H1 (cell line): ENCODE measurements at regions not wholly inside any gene's neighbourhood (a gene's known extent, or its start where the extent isn't known, plus 50 kb on each side); places are given as distances from the start of the nearest gene placed in this dataset.

Experiments
- CTCF ChIA-PET: fragments of 300-600 bp; sonication (Branson Sonifier 250); formaldehyde crosslinking; loops from one replicate; lab custom pipeline; 2021; ENCODE audit not compliant: partially characterized antibody; lab: Charles Lee
- POLR2A ChIA-PET: fragments of 300-600 bp; sonication (Branson Sonifier 250); formaldehyde crosslinking; loops from one replicate; lab custom pipeline; 2021; ENCODE audit warnings: inconsistent platforms; ENCODE audit not compliant: partially characterized antibody; lab: Charles Lee
- DNase-seq, 2 experiments: peaks; one replicate each; pipeline versions ENCODE4 v3.0.0 to v3.0.0-alpha.2; 2010 to 2022; ENCODE audit warnings: low spot score in 2 of 2, low read depth in 1 of 2, mixed read lengths in 1 of 2
- FAIRE-seq: peaks from 2 replicates; lab custom pipeline; 2011; peaks lifted over from hg19 to GRCh38; lab: Jason Lieb, UNC
- H2AFZ ChIP-seq: 2 replicates; pipeline ENCODE4 v1.8.1; 2012; ENCODE audit warnings: low read length, inconsistent platforms
- H2AK5ac ChIP-seq: 2 replicates; pipeline ENCODE4 v1.6.1; 2013; ENCODE audit warnings: low read depth, low read length
- H2BK120ac ChIP-seq: replicated peaks from 2 replicates; pipeline ENCODE3; 2013; ENCODE audit warnings: low read depth, low read length, inconsistent platforms
- H2BK12ac ChIP-seq: 2 replicates; pipeline ENCODE4 v1.6.1; 2013; ENCODE audit warnings: low read depth, low read length
- H2BK15ac ChIP-seq: 2 replicates; pipeline ENCODE4 v1.6.1; 2013; ENCODE audit warnings: low read length
- H2BK20ac ChIP-seq: 2 replicates; pipeline ENCODE4 v1.6.1; 2013; ENCODE audit warnings: low read length
- H2BK5ac ChIP-seq: 2 replicates; pipeline ENCODE4 v1.6.1; 2013; ENCODE audit warnings: low read depth, low read length
- H3K14ac ChIP-seq: 2 replicates; pipeline ENCODE4 v1.6.1; 2013; ENCODE audit warnings: inconsistent platforms; ENCODE audit not compliant: insufficient read length
- H3K18ac ChIP-seq: 2 replicates; pipeline ENCODE4 v1.6.1; 2013; ENCODE audit warnings: low read length; ENCODE audit errors: extremely low read depth
- H3K23ac ChIP-seq: 2 replicates; pipeline ENCODE4 v1.6.1; 2013; ENCODE audit warnings: inconsistent platforms; ENCODE audit not compliant: insufficient read length
- H3K23me2 ChIP-seq: 2 replicates; pipeline ENCODE4 v1.6.1; 2013; ENCODE audit warnings: low read depth, low read length
- H3K27ac ChIP-seq: 2 replicates; pipeline ENCODE4 v1.6.1; 2011; ENCODE audit warnings: low read depth, low read length, inconsistent platforms
- H3K27me3 ChIP-seq, 4 experiments: replicated peaks in 1 of 4; 1 replicate in 1 of 4; 2 replicates in 3 of 4; pipeline versions ENCODE4 v1.6.1 to v1.8.1; 2011 to 2013; ENCODE audit warnings: low read length in 3 of 4, mild to moderate bottlenecking in 3 of 4, inconsistent platforms in 2 of 4, mixed read lengths in 2 of 4, moderate library complexity in 1 of 4; ENCODE audit not compliant: control insufficient read depth in 3 of 4, insufficient read depth in 3 of 4; ENCODE audit errors: extremely low read depth in 1 of 4
- H3K36me3 ChIP-seq, 4 experiments: 2 replicates each; pipeline versions ENCODE4 v1.6.1 to v1.8.1; 2011 to 2013; ENCODE audit warnings: mild to moderate bottlenecking in 4 of 4, low read length in 3 of 4, moderate library complexity in 2 of 4, control low read depth in 1 of 4, inconsistent platforms in 1 of 4; ENCODE audit not compliant: insufficient read depth in 4 of 4, control insufficient read depth in 2 of 4
- H3K4ac ChIP-seq: replicated peaks from 2 replicates; pipeline ENCODE3; 2013; ENCODE audit warnings: low read length, low read depth, mixed read lengths, inconsistent platforms; ENCODE audit not compliant: insufficient read length
- H3K4me1 ChIP-seq, 4 experiments: replicated peaks in 1 of 4; 1 replicate in 1 of 4; 2 replicates in 3 of 4; pipeline versions ENCODE4 v1.6.1 to v1.8.1; 2011 to 2013; ENCODE audit warnings: low read length in 3 of 4, inconsistent platforms in 2 of 4, mixed read lengths in 1 of 4; ENCODE audit not compliant: insufficient read depth in 4 of 4, control insufficient read depth in 3 of 4
- H3K4me2 ChIP-seq, 2 experiments: 2 replicates each; pipeline versions ENCODE4 v1.6.1 to v1.8.1; 2011 to 2013; ENCODE audit warnings: low read depth in 2 of 2, low read length in 2 of 2, control low read depth in 1 of 2, inconsistent platforms in 1 of 2, mild to moderate bottlenecking in 1 of 2; ENCODE audit not compliant: insufficient read depth in 1 of 2
- H3K4me3 ChIP-seq, 4 experiments: fragments of 200-600, 300-600 bp in 1 of 4; sonication (generic), shearing (Covaris generic), sonication (Bioruptor Twin) in 1 of 4; 2 replicates each; pipeline versions ENCODE4 v1.5.1 to v1.8.1; 2011 to 2016; ENCODE audit warnings: low read length in 4 of 4, low read depth in 3 of 4, control low read depth in 2 of 4, inconsistent platforms in 2 of 4, mild to moderate bottlenecking in 2 of 4, mixed read lengths in 1 of 4, moderate library complexity in 1 of 4; ENCODE audit not compliant: insufficient read depth in 2 of 4; ENCODE audit errors: extremely low read depth in 1 of 4
- H3K56ac ChIP-seq: replicated peaks from 2 replicates; pipeline ENCODE3; 2013; ENCODE audit warnings: low read depth, mild to moderate bottlenecking, mixed read lengths, low read length, inconsistent platforms; ENCODE audit not compliant: insufficient read length
- H3K79me1 ChIP-seq: 2 replicates; pipeline ENCODE4 v1.6.1; 2013; ENCODE audit warnings: low read depth, low read length, control low read depth
- H3K79me2 ChIP-seq, 2 experiments: 2 replicates each; pipeline versions ENCODE4 v1.6.1 to v1.8.1; 2012 to 2013; ENCODE audit warnings: low read length in 2 of 2, mild to moderate bottlenecking in 2 of 2, inconsistent platforms in 1 of 2; ENCODE audit not compliant: insufficient read depth in 2 of 2, control insufficient read depth in 1 of 2
- H3K9ac ChIP-seq, 4 experiments: replicated peaks in 1 of 4; 1 replicate in 1 of 4; 2 replicates in 3 of 4; pipeline versions ENCODE4 v1.6.1 to v1.8.1; 2011 to 2013; ENCODE audit warnings: low read depth in 3 of 4, low read length in 3 of 4, control low read depth in 2 of 4, mild to moderate bottlenecking in 2 of 4, moderate library complexity in 2 of 4, inconsistent platforms in 1 of 4; ENCODE audit errors: extremely low read depth in 1 of 4
- H3K9me3 ChIP-seq, 2 experiments: 2 replicates each; pipeline versions ENCODE4 v1.6.1 to v1.8.1; 2012 to 2013; ENCODE audit warnings: mild to moderate bottlenecking in 2 of 2, moderate library complexity in 2 of 2, control low read depth in 1 of 2, inconsistent platforms in 1 of 2, low read depth in 1 of 2, low read length in 1 of 2, mixed read lengths in 1 of 2; ENCODE audit not compliant: insufficient read depth in 2 of 2
- H4K20me1 ChIP-seq, 2 experiments: replicated peaks in 1 of 2; 2 replicates each; pipeline versions ENCODE3 to v1.8.1; 2011 to 2013; ENCODE audit warnings: inconsistent platforms in 2 of 2, low read length in 2 of 2, mild to moderate bottlenecking in 1 of 2; ENCODE audit not compliant: insufficient read depth in 2 of 2, control insufficient read depth in 1 of 2
- H4K5ac ChIP-seq: 2 replicates; pipeline ENCODE4 v1.6.1; 2013; ENCODE audit warnings: low read length, low read depth, mixed read lengths, inconsistent platforms; ENCODE audit not compliant: insufficient read length
- H4K8ac ChIP-seq: 2 replicates; pipeline ENCODE4 v1.8.0; 2013; ENCODE audit warnings: mild to moderate bottlenecking, moderate library complexity, low read length, inconsistent platforms; ENCODE audit not compliant: insufficient read depth; ENCODE audit errors: extremely low read depth
- H4K91ac ChIP-seq: replicated peaks from 2 replicates; pipeline ENCODE3; 2013; ENCODE audit warnings: low read length, mixed read lengths, inconsistent platforms; ENCODE audit not compliant: insufficient read length
- ATF2 ChIP-seq: IDR thresholded peaks from 2 replicates; pipeline ENCODE4 v1.6.1; 2012; ENCODE audit warnings: low read length, inconsistent platforms
- CHD2 ChIP-seq: IDR thresholded peaks from 2 replicates; pipeline ENCODE4 v1.6.1; 2012; ENCODE audit warnings: low read length, improper control_type of control experiment
- EGR1 ChIP-seq: IDR thresholded peaks from 2 replicates; pipeline ENCODE4 v1.6.1; 2011; ENCODE audit warnings: low read depth, low read length, borderline replicate concordance
- MAFK ChIP-seq: IDR thresholded peaks from 2 replicates; pipeline ENCODE4 v1.6.1; 2012; ENCODE audit warnings: low read depth, mild to moderate bottlenecking, improper control_type of control experiment, low read length
- NRF1 ChIP-seq: IDR thresholded peaks from 2 replicates; pipeline ENCODE4 v1.6.1; 2011; ENCODE audit warnings: mild to moderate bottlenecking, low read depth, low read length, improper control_type of control experiment
- POLR2A ChIP-seq, 2 experiments: IDR thresholded peaks; 1 replicate in 1 of 2; 2 replicates in 1 of 2; pipeline ENCODE4 v1.6.1; 2011; ENCODE audit warnings: low read depth in 2 of 2, low read length in 2 of 2, mild to moderate bottlenecking in 2 of 2; ENCODE audit errors: control extremely low read depth in 1 of 2
- RFX5 ChIP-seq: IDR thresholded peaks from 2 replicates; pipeline ENCODE4 v1.6.1; 2011; ENCODE audit warnings: low read depth, low read length, improper control_type of control experiment, borderline replicate concordance
- RNF2 ChIP-seq: fragments of 200-900, 300-1000 bp; sonication (generic); IDR thresholded peaks from 2 replicates; pipeline ENCODE4 v1.7.1; 2016; ENCODE audit warnings: borderline replicate concordance, low read depth, mild to moderate bottlenecking, antibody characterized with exemption, low read length; ENCODE audit not compliant: poor library complexity, severe bottlenecking; ENCODE audit errors: missing control alignments
- SIN3A ChIP-seq, 2 experiments: IDR thresholded peaks in 1 of 2; conservative IDR thresholded peaks in 1 of 2; 2 replicates each; pipeline ENCODE4 v1.6.1; 2011 to 2012; ENCODE audit warnings: low read length in 2 of 2, improper control_type of control experiment in 1 of 2, low read depth in 1 of 2, mild to moderate bottlenecking in 1 of 2
- ZNF274 ChIP-seq: IDR thresholded peaks from 2 replicates; pipeline ENCODE4 v1.7.0; 2012; ENCODE audit warnings: low read length, borderline replicate concordance; ENCODE audit errors: extremely low read depth
- WGBS, 2 experiments: shearing (Covaris generic) in 1 of 2; methylation state at CpG; one replicate each; pipeline versions ENCODE4 v1.1.6 to v1.1.7; 2013 to 2015; ENCODE audit warnings: low lambda C conversion rate in 2 of 2, mixed read lengths in 2 of 2, inconsistent platforms in 1 of 2, low coverage in 1 of 2, missing lambda C conversion rate in 1 of 2; ENCODE audit not compliant: insufficient replicate concordance in 2 of 2, insufficient coverage in 1 of 2, insufficient read length in 1 of 2; ENCODE audit errors: extremely low coverage in 1 of 2, missing lambda C conversion rate in 1 of 2; 5-methylcytosine and 5-hydroxymethylcytosine counted together

GRCh38 chr6:105814745-105815536, 271.2 kb upstream of the PRDM1 start:
- Histone ChIP-seq H3K4me3 (no peak overlapping the region), H4K8ac (no peak overlapping the region), H2BK20ac (no peak overlapping the region), H2AFZ (no peak overlapping the region), H3K27ac (no peak overlapping the region), H3K23ac (no peak overlapping the region), H4K91ac (no peak overlapping the region), H3K27me3 (no peaks in the 10 kb centered on the region; a peak in 1 of 7 replicates), H2BK12ac (no peak overlapping the region), H3K4me1 (no peaks in the 10 kb centered on the region; a peak in 1 of 7 replicates), H3K9ac (no peak overlapping the region), H3K36me3 (no peaks in the 10 kb centered on the region), H3K18ac (no peak overlapping the region), H3K23me2 (no peaks in the 10 kb centered on the region; the same call in 1 of the 2 replicates), H3K79me2 (no peaks in the 10 kb centered on the region), H4K20me1 (no peaks in the 10 kb centered on the region), H3K4me2 (no peak overlapping the region), H3K79me1 (no peaks in the 10 kb centered on the region), H3K14ac (no peak overlapping the region), H3K9me3 (no peaks in the 10 kb centered on the region), H2AK5ac (no peak overlapping the region), H2BK120ac (no peak overlapping the region), H3K56ac (no peak overlapping the region), H4K5ac (no peak overlapping the region), H2BK15ac (no peak overlapping the region), H3K4ac (no peak overlapping the region), H2BK5ac (no peak overlapping the region)
- ChIA-PET POLR2A (interaction anchor here (0.6 kb wide), 1 partner anchor 129 kb away, joined by 4 read pairs; no protein-coding TSS in a partner anchor), CTCF (interaction anchor here (1.0 kb wide), 1 partner anchor 42 kb away, joined by 3 read pairs; no protein-coding TSS in a partner anchor)
- no peak for FAIRE-seq
- DNase-seq: no peak
- WGBS, 2 experiments: 93% methylated on average over 3 of the region's 3 CpGs; no CpG with 5 or more reads in 1 of the 2 experiments
- TF ChIP-seq MAFK (no peak), SIN3A (conservative IDR thresholded peaks at IDR 0.05 in 1 of 2, IDR thresholded peaks at IDR 0.05 in 1 of 2; ENCODE audit: low read depth in 1 of 2, low read length in 2 of 2) (no peak), RFX5 (no peak), POLR2A (IDR thresholded peaks at IDR 0.05; ENCODE audit: control extremely low read depth in 1 of 2, low read depth in 2 of 2, low read length in 2 of 2) (no peak), EGR1 (no peak), RNF2 (no peak), NRF1 (no peak), CHD2 (no peak), ZNF274 (no peak), ATF2 (no peak)
